Liver (tissue), 7 donors: ENCODE measurements at regions not wholly inside any gene's neighbourhood (a gene's known extent, or its start where the extent isn't known, plus 50 kb on each side); places are given as distances from the start of the nearest gene placed in this dataset.

Source experiments
- DNase-seq: peaks from one replicate; pipeline ENCODE4 v3.0.0-alpha.2; 2017; ENCODE audit warnings: low spot score
- H3K27ac ChIP-seq, 2 donors: one replicate each; pipeline ENCODE4 v1.7.0; 2013; ENCODE audit warnings: inconsistent platforms in 2 of 2, low read length in 2 of 2, control low read depth in 1 of 2, low read depth in 1 of 2, mild to moderate bottlenecking in 1 of 2
- H3K27me3 ChIP-seq, 4 donors: one replicate each; pipeline versions ENCODE4 v1.6.1 to v1.7.0; 2013; ENCODE audit warnings: low read length in 3 of 4, inconsistent platforms in 1 of 4, mild to moderate bottlenecking in 1 of 4, moderate library complexity in 1 of 4; ENCODE audit not compliant: control insufficient read depth in 4 of 4, insufficient read depth in 4 of 4
- H3K36me3 ChIP-seq, 4 donors: one replicate each; pipeline versions ENCODE4 v1.6.1 to v1.7.0; 2013; ENCODE audit warnings: low read length in 3 of 4, mild to moderate bottlenecking in 3 of 4, low read depth in 1 of 4, moderate library complexity in 1 of 4; ENCODE audit not compliant: control insufficient read depth in 4 of 4, insufficient read depth in 3 of 4
- H3K4me1 ChIP-seq, 4 donors: one replicate each; pipeline versions ENCODE4 v1.6.1 to v1.7.0; 2013; ENCODE audit warnings: low read length in 3 of 4, mild to moderate bottlenecking in 3 of 4, moderate library complexity in 1 of 4; ENCODE audit not compliant: control insufficient read depth in 4 of 4, insufficient read depth in 4 of 4
- H3K4me3 ChIP-seq, 3 donors: one replicate each; pipeline versions ENCODE4 v1.6.1 to v1.7.0; 2013; ENCODE audit warnings: low read length in 3 of 3, control low read depth in 1 of 3, low read depth in 1 of 3, mild to moderate bottlenecking in 1 of 3
- H3K9ac ChIP-seq, 2 donors: one replicate each; pipeline ENCODE4 v1.7.0; 2013; ENCODE audit warnings: low read length in 2 of 2, mild to moderate bottlenecking in 2 of 2, moderate library complexity in 2 of 2, control low read depth in 1 of 2, low read depth in 1 of 2
- H3K9me3 ChIP-seq, 4 donors: one replicate each; pipeline versions ENCODE4 v1.6.1 to v1.7.0; 2013; ENCODE audit warnings: low read length in 3 of 4; ENCODE audit not compliant: control insufficient read depth in 4 of 4
- EGR1 ChIP-seq, 2 donors: IDR thresholded peaks; 2 replicates each; pipeline ENCODE4 v1.6.1; 2016 to 2018; ENCODE audit warnings: antibody characterized with exemption in 2 of 2, low read depth in 2 of 2
- FOXA1 ChIP-seq: IDR thresholded peaks from 2 replicates; pipeline ENCODE4 v1.6.1; 2016; ENCODE audit warnings: antibody characterized with exemption
- FOXA2 ChIP-seq: IDR thresholded peaks from 2 replicates; pipeline ENCODE4 v1.6.1; 2016; ENCODE audit warnings: antibody characterized with exemption
- GABPA ChIP-seq, 2 donors: IDR thresholded peaks in 1 of 2; conservative IDR thresholded peaks in 1 of 2; 2 replicates each; pipeline ENCODE4 v1.6.1; 2016; ENCODE audit warnings: antibody characterized with exemption in 2 of 2, mild to moderate bottlenecking in 1 of 2, moderate library complexity in 1 of 2
- HNF4A ChIP-seq, 2 donors: conservative IDR thresholded peaks; 2 replicates each; pipeline ENCODE4 v1.6.1; 2016; ENCODE audit warnings: antibody characterized with exemption in 2 of 2, mild to moderate bottlenecking in 2 of 2
- HNF4G ChIP-seq: IDR thresholded peaks from 2 replicates; pipeline ENCODE4 v1.6.1; 2016; ENCODE audit warnings: antibody characterized with exemption
- NR2F2 ChIP-seq: IDR thresholded peaks from 2 replicates; pipeline ENCODE4 v1.6.1; 2016; ENCODE audit warnings: antibody characterized with exemption
- RAD21 ChIP-seq, 2 donors: IDR thresholded peaks; 2 replicates each; pipeline ENCODE4 v1.6.1; 2016; ENCODE audit warnings: antibody characterized with exemption in 2 of 2, mild to moderate bottlenecking in 2 of 2
- SP1 ChIP-seq: IDR thresholded peaks from 2 replicates; pipeline ENCODE4 v1.6.1; 2018; ENCODE audit warnings: antibody characterized with exemption, mild to moderate bottlenecking
- TAF1 ChIP-seq: conservative IDR thresholded peaks from 2 replicates; pipeline ENCODE4 v1.6.1; 2016; ENCODE audit warnings: antibody characterized with exemption, mild to moderate bottlenecking
- YY1 ChIP-seq: IDR thresholded peaks from 2 replicates; pipeline ENCODE4 v1.6.1; 2016; ENCODE audit warnings: antibody characterized with exemption, mild to moderate bottlenecking
- WGBS: extraction: QIAGEN DNeasy Blood & Tissue Kit; methylation state at CpG from one replicate; pipeline ENCODE4 v1.1.7; 2013; 5-methylcytosine and 5-hydroxymethylcytosine counted together
- TF ChIP-seq, protein P1 (sequence below): IDR thresholded peaks from 2 replicates; pipeline ENCODE4 v1.6.1; 2016; ENCODE audit warnings: antibody characterized with exemption
- TF ChIP-seq, protein P2 (sequence below): IDR thresholded peaks from 2 replicates; pipeline ENCODE4 v1.6.1; 2016; ENCODE audit warnings: antibody characterized with exemption
- donor health status: healthy.
- donor health status: healthy.
- donor health status: healthy.
- donor health status: healthy.

- no peaks in the 10 kb centered on the region for H3K36me3 ChIP-seq
- WGBS: 39% methylated on average over 2 of the region's 2 CpGs
- peaks cover 0 to 6% (median 2%) of the 10 kb centered on the region in 4 donors for H3K4me1 ChIP-seq
- H3K4me3 ChIP-seq: no peak overlapping the region
- DNase-seq: no peak
- H3K27me3 ChIP-seq: no peaks in the 10 kb centered on the region
- TF ChIP-seq HNF4G (no peak), RAD21 (IDR thresholded peaks at IDR 0.05) (peak; percentile 55 to 58), TAF1 (no peak)
- H3K9ac ChIP-seq: no peak overlapping the region
- peaks cover 0 to 6% (median 0%) of the 10 kb centered on the region in 4 donors for H3K9me3 ChIP-seq
- no peak overlapping the region for H3K27ac ChIP-seq
Observed at GRCh38 chr1:90133133-90133532, 138.2 kb downstream of the ZNF326 start.

DNA sequence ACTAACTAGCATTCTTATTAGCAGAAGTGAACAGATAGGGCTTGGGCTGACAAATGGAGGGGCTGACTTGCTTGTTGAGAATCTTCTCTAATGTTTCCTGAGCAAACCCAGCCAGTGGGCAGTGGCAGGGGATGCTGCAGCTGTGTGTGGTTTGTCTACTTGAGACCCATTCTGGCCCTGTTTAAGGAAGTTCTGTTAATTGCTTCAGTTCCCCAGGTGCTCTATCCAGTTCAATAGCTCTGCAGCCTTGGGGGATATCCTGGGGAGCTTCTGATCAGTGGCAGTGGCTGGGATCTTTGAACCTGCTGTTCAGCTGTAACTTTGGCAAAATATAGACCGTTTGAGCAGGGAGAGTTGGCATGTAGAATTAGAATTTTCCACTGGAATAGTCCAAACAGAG, 137.4 kb downstream of the ZNF326 start:
- DNase-seq: no peak
- no peak overlapping the region for H3K4me3 ChIP-seq
- no peak overlapping the region for H3K9ac ChIP-seq
- H3K27ac ChIP-seq: no peak overlapping the region
- peaks cover 0 to 4% (median 0%) of the 10 kb centered on the region in 4 donors for H3K9me3 ChIP-seq
- WGBS: 32% methylated on average over 1 of the region's 1 CpG
- no peaks in the 10 kb centered on the region for H3K36me3 ChIP-seq
- no peaks in the 10 kb centered on the region for H3K27me3 ChIP-seq
- peaks cover 0 to 8% (median 4%) of the 10 kb centered on the region in 4 donors for H3K4me1 ChIP-seq
- no peak for TF ChIP-seq TAF1
- TF ChIP-seq HNF4A (conservative IDR thresholded peaks at IDR 0.05): no peak
- no peak for TF ChIP-seq FOXA2
- no peak for TF ChIP-seq HNF4G
- TF ChIP-seq RAD21 (IDR thresholded peaks at IDR 0.05): no peak
- TF ChIP-seq, protein P1, sequence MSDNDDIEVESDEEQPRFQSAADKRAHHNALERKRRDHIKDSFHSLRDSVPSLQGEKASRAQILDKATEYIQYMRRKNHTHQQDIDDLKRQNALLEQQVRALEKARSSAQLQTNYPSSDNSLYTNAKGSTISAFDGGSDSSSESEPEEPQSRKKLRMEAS: no peak
- no peak for TF ChIP-seq SP1
- TF ChIP-seq FOXA1: no peak
- TF ChIP-seq NR2F2: no peak

DNA sequence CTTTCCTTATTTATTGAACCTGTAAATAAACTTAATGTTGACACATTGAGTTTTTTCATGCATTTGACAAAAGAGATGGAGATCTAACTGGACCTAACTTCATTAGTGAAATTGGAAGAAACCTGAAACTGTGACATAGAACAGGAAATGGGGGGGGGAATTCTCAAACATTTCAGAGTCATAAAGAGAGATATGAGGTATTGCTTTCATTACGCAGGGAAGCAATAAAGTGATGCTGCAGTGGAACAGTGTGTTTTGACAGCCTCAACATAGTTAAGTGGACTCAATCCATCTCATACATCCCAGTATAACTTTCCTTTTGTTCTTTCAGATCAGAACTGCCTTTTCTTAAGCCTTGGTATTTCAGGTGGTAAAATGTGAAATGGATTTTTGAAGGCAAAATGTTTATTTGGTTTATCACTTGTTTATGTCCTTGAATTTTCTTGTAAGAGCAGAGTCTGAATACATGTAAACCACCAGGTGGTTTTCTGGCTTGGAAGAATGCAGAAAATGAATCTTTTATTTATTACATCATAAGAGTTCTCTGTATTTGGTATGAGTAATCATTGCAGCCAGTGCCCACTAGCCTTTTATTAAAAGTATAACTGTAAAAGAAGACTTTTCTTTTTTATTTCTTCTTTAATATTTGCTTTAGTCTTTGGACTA, 132.5 kb downstream of the ZNF326 start:
- H3K27ac ChIP-seq: no peak overlapping the region
- H3K9me3 ChIP-seq: no peaks in the 10 kb centered on the region
- no peaks in the 10 kb centered on the region for H3K27me3 ChIP-seq
- no peaks in the 10 kb centered on the region for H3K36me3 ChIP-seq
- DNase-seq: no peak
- TF ChIP-seq RAD21 (IDR thresholded peaks at IDR 0.05) (no peak), FOXA1 (no peak), YY1 (no peak), FOXA2 (no peak), GABPA (IDR thresholded peaks at IDR 0.05 in 1 of 2, conservative IDR thresholded peaks at IDR 0.05 in 1 of 2) (no peak), SP1 (no peak), EGR1 (IDR thresholded peaks at IDR 0.05; ENCODE audit: low read depth in 2 of 2) (no peak)
- TF ChIP-seq, protein P2, sequence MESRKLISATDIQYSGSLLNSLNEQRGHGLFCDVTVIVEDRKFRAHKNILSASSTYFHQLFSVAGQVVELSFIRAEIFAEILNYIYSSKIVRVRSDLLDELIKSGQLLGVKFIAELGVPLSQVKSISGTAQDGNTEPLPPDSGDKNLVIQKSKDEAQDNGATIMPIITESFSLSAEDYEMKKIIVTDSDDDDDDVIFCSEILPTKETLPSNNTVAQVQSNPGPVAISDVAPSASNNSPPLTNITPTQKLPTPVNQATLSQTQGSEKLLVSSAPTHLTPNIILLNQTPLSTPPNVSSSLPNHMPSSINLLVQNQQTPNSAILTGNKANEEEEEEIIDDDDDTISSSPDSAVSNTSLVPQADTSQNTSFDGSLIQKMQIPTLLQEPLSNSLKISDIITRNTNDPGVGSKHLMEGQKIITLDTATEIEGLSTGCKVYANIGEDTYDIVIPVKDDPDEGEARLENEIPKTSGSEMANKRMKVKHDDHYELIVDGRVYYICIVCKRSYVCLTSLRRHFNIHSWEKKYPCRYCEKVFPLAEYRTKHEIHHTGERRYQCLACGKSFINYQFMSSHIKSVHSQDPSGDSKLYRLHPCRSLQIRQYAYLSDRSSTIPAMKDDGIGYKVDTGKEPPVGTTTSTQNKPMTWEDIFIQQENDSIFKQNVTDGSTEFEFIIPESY: no peak
- TF ChIP-seq, protein P1: no peak
- H3K4me3 ChIP-seq: no peak overlapping the region
- peaks cover 8 to 36% (median 19%) of the 10 kb centered on the region in 4 donors for H3K4me1 ChIP-seq
- no peak overlapping the region for H3K9ac ChIP-seq
- WGBS: 80% methylated on average over 1 of the region's 1 CpG
